ENCODE measurements at regions not wholly inside any gene's neighbourhood (a gene's known extent, or its start where the extent isn't known, plus 50 kb on each side); places are given as distances from the start of the nearest gene placed in this dataset.

DNA sequence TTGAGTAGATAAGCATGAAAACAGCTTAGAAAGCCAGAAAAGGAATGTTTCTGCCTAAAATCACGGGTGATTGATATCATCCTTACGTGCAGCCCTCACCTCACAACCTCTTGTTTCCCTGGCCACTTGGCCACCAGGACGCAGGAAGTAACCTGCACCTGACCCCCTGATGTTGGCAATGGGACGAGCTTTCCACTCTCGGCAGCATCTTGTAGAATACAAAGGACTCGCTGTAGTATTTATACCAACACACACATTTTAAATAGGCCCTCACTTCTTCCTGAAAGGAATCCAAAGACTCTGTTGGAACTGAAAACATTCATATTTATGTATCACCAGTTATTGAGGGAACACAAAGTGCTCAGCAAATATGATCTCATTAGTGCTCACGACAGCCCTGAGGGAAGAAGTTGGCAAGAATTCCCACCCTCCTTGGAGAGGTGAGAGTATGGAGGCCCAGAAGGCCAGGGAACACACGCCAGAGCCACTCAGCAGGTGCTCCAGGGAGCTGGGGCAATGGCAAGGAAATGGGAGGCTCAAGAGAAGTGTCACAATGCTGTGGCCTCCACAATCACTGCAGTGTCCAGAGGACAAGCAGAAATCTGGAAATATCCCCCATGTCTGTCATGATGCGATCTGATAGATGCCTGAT, 103.3 kb upstream of the KIT start:
- no peaks in the 10 kb centered on the region for H3K36me3 ChIP-seq
- H3K9me3 ChIP-seq (replicated peaks): no peaks in the 10 kb centered on the region
- DNase-seq: no peak
- no peak overlapping the region for H3K4me3 ChIP-seq
- H3K27ac ChIP-seq: no peak overlapping the region
- peaks cover 7% of the 10 kb centered on the region for H3K27me3 ChIP-seq
- no peaks in the 10 kb centered on the region for H3K4me1 ChIP-seq

DNA sequence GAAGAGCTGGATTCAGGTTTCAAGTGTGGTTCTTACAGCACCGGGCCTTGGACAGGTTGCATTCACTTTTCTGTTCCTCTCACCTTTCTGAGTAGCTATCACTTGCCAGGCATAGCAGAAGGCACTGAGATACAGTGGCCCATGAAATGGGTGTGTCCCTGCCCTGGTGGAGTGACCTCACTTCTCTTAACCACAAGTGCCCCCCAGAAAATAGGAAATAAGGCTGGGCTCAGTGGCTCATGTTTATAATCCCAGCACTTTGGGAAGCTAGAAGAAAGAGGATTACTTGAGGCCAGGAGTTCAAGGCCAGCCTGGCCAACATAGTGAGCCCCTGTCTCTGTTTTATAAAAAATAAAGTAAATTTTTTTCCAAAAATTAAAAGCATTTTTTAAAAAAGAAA, 101.7 kb upstream of the KIT start:
- peaks cover 3% of the 10 kb centered on the region for H3K27me3 ChIP-seq
- H3K4me3 ChIP-seq: no peak overlapping the region
- no peaks in the 10 kb centered on the region for H3K36me3 ChIP-seq
- H3K4me1 ChIP-seq: no peaks in the 10 kb centered on the region
- no peaks in the 10 kb centered on the region for H3K9me3 ChIP-seq (replicated peaks)
- no peak for DNase-seq
- no peak overlapping the region for H3K27ac ChIP-seq

DNA sequence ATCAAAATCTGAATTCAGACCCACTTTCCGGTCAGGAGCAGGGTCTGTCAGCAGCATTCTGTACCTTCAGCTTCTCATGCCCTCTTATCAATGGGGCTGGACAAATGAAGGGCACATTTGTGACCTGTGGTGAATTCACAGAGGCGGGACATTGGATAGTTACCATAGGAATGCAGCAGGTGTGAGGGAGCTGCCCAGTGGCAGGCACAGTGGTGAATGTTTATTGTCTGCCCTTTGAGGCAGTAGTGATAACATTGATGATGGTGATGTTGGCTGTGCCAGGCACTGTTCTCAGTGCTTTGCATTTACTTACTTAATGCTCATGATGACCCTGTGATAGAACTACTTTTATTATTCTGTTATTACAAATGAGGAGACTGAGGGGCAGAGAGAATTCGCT, 101.2 kb upstream of the KIT start:
- H3K4me3 ChIP-seq: no peak overlapping the region
- DNase-seq: no peak
- H3K27ac ChIP-seq: no peak overlapping the region
- H3K36me3 ChIP-seq: no peaks in the 10 kb centered on the region
- peaks cover 3% of the 10 kb centered on the region for H3K27me3 ChIP-seq
- no peaks in the 10 kb centered on the region for H3K9me3 ChIP-seq (replicated peaks)
- no peaks in the 10 kb centered on the region for H3K4me1 ChIP-seq

DNA sequence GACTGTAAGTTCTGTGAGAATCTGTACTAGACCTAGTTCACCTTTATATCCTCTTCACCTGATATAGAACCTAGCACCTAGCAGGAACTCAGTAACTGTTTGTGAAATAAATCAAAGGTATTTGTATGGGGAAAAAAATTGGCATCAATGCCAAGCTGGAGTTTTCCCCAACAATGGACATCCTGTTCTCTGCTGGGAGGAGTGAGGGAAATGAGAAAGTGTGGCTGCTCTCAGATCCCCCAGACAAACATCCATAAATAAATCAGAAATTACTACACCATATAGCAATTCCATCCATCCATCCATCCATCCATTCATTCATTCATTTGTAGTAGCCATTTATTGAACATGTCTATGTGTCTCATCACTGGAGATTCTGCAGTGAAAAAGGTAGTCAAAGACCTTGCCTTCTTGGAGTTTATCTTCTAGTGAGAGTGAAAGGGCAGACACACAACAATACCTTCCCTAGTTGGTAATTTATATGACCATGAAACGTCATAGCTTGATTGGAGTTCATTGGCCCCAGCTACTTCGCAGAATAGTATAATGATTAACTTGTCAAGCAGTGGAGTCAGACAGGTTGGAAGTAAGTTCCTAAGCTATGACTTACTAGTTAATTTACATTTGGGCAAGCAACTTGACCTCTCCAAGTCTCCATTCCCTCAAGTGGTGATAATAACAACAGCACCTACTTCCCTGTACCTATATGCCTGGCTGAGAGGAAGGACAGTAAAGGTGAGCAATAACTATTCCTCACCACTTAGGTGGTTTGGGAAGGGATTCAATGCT, 98.7 kb upstream of the KIT start:
- Histone ChIP-seq H3K27ac (no peak overlapping the region), H3K27me3 (peaks cover 3% of the 10 kb centered on the region), H3K9me3 (replicated peaks) (no peaks in the 10 kb centered on the region), H3K4me3 (no peak overlapping the region), H3K36me3 (no peaks in the 10 kb centered on the region), H3K4me1 (no peaks in the 10 kb centered on the region)
- no peak for DNase-seq

DNA sequence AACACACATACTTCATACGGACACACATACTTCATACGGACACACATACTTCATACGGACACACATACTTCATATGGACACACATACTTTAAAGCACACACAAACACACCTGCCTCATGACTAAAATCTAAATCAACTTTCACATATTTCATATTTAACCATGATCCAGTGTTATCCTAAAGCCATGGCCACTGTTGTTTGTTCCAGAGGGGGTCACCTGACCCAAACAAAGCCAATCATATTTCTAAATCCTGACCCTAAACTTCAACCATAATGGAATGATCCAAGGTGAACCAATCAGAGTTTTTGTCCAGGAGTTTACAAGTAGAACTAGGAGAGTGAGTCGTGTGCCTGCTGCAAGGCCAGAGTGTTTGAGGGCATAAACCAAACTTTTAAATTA, 97.2 kb upstream of the KIT start:
- no peaks in the 10 kb centered on the region for H3K27me3 ChIP-seq
- no peak overlapping the region for H3K27ac ChIP-seq
- no peaks in the 10 kb centered on the region for H3K36me3 ChIP-seq
- DNase-seq: no peak
- H3K4me3 ChIP-seq: no peak overlapping the region
- H3K4me1 ChIP-seq: no peaks in the 10 kb centered on the region
- no peaks in the 10 kb centered on the region for H3K9me3 ChIP-seq (replicated peaks)

DNA sequence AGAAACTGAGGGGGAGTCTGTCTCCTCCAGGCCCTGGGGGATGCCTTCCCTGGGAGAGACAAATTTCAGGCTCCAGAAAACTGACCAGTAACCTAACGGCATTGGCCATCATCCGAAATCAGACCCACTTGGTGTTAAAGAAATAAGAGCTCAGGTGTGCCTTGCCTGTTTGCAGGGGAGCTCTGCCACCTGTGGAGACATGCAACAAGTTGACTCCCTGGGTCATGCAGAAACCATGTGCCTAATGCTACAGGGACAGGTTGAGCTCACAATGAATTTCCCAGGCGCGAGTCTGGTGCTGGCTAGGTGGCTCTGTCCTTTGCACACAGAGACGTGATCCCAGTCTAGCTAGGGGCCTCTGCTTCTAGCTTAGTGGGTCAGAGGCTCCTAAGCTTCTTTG, 95.8 kb upstream of the KIT start:
- H3K27ac ChIP-seq: no peak overlapping the region
- H3K27me3 ChIP-seq: no peaks in the 10 kb centered on the region
- no peaks in the 10 kb centered on the region for H3K36me3 ChIP-seq
- no peak for DNase-seq
- no peaks in the 10 kb centered on the region for H3K4me1 ChIP-seq
- H3K4me3 ChIP-seq: no peak overlapping the region
- no peaks in the 10 kb centered on the region for H3K9me3 ChIP-seq (replicated peaks)

DNA sequence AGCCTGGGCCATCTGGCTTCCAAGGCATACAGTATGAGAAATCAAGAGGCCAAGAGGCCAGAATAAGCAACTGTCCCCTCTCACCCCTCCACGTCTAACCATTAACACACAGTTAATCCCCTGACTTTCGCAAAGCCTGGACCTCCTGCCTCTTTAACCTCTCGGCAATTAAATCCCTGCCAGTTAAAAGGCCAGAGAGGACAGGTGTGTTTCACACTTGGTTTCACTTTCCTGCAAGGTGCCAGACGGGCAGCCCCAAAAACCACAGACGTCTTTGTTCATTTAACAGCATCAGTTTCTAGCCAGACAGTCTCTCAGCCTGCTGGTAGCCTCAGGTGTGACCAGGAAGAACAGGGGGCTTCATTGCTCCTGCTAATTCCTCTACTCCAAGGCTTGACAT, 91.1 kb upstream of the KIT start:
- Histone ChIP-seq H3K9me3 (replicated peaks) (no peaks in the 10 kb centered on the region), H3K36me3 (no peaks in the 10 kb centered on the region), H3K4me1 (no peaks in the 10 kb centered on the region), H3K27ac (no peak overlapping the region), H3K4me3 (no peak overlapping the region), H3K27me3 (peaks cover 6% of the 10 kb centered on the region; the same call in 1 of the 2 replicates)
- DNase-seq: peak in 1 of 2 experiments; percentile 9

DNA sequence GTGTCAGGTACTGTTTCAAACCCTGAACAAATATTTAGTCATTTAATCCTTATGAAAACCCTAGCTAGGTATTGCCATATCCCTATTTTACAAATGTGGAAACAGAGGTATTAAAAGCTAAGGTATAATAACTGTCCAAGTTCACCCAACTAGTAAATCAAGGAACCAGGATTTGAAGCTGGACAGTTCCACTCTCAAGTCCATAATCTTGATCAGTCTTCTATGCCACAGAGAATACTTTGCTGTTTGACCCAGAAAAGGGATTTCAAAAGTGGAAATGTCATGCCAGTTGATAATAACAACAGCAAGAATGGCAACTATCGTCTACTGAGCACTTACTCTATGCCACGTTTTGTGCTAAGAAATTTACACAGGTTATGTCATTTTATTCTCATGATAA, 90.4 kb upstream of the KIT start:
- Histone ChIP-seq H3K36me3 (no peaks in the 10 kb centered on the region), H3K9me3 (replicated peaks) (no peaks in the 10 kb centered on the region), H3K27me3 (peaks cover 6% of the 10 kb centered on the region; the same call in 1 of the 2 replicates), H3K4me1 (no peaks in the 10 kb centered on the region), H3K27ac (no peak overlapping the region), H3K4me3 (no peak overlapping the region)
- DNase-seq: no peak

DNA sequence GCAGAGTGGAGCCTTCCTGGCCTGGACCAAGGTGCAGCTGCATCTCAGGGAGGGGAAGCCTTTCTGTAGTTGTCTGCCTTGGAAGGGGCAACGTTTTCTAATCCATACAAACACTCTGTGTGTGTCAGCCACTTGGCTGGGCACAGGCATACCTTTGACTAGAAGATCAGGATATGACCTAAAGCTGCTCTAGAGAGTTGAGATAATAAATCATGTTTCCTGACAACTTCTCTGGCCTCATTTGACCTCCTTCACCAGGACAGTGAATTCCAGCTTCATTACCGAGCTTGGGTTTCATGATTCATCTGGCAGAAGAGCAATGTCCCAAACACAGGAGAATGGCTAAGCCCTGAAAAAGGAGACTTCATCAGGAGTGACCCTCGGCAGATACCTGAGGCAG, 89.6 kb upstream of the KIT start:
- H3K36me3 ChIP-seq: no peaks in the 10 kb centered on the region
- no peaks in the 10 kb centered on the region for H3K4me1 ChIP-seq
- H3K27me3 ChIP-seq: peaks cover 6% of the 10 kb centered on the region; the same call in 1 of the 2 replicates
- no peak for DNase-seq
- H3K4me3 ChIP-seq: no peak overlapping the region
- no peak overlapping the region for H3K27ac ChIP-seq
- H3K9me3 ChIP-seq (replicated peaks): no peaks in the 10 kb centered on the region

DNA sequence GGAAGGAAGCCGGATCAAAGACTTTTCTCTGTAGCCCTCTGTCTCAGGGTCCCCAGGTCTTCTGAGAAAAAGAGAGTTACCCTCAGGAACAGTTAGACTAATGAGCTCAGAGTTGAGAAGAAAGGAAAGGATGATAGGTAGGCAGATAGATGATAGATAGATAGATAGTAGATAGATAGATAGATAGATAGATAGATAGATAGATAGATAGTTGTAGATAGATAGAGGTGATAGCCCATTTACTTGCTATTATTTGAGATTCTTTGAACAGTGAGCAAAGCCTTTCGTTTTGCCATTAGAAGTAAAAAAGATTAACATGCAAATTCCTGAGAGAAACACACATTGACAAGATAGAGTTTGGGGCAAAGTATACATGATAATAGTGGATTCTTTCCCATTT, 86.9 kb upstream of the KIT start:
- H3K27ac ChIP-seq: no peak overlapping the region
- H3K4me3 ChIP-seq: no peak overlapping the region

DNA sequence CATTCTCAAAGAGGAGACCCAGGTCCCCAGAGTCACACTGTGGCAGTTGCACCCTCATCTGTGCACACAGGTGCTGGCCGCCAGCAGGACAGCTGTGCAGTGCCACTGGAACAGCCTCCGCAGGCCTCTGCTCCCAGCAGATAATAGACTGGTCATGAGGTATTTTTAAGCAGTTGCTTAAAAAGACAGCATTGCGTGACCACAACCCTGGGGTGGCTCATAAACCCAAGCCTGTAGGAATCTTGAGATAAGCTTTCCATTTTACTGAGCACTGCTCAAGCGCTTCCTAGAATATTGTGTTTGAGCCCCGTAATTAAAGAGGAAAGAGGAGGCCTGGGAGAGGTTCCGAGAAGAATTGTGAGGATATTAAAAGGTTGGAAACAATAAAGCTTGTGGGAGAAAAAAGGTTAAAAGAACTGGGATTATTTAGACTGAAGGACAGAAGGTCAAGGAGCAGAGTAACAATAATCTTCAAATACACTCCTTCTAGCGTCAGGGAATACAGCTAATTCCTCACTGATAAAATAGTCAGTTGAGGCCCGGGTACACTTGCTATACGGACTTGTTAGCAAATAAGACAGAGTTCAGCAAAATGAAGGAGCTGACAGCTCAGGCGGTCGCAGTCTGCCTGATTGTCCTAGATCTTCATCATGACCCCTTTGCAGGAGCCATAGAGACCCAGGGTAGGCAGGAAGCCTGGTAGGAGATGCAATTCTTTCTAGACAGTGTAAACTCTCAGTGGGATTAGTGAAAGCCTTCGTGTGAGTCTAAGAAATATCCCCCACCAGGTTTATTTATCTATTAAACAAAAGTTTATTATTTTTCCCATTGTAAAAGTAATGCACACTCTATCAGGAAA, 86.2 kb upstream of the KIT start:
- H3K4me1 ChIP-seq: no peaks in the 10 kb centered on the region
- no peak overlapping the region for H3K4me3 ChIP-seq
- H3K27me3 ChIP-seq: peaks cover 6% of the 10 kb centered on the region; the same call in 1 of the 2 replicates
- no peaks in the 10 kb centered on the region for H3K36me3 ChIP-seq
- H3K27ac ChIP-seq: no peak overlapping the region
- DNase-seq: no peak
- H3K9me3 ChIP-seq (replicated peaks): no peaks in the 10 kb centered on the region

More for the DNA sequence above, 86.9 kb upstream of the KIT start:
- no peak for DNase-seq
- Histone ChIP-seq H3K4me1 (no peaks in the 10 kb centered on the region), H3K27me3 (peaks cover 6% of the 10 kb centered on the region; the same call in 1 of the 2 replicates), H3K36me3 (no peaks in the 10 kb centered on the region), H3K9me3 (replicated peaks) (no peaks in the 10 kb centered on the region)

DNA sequence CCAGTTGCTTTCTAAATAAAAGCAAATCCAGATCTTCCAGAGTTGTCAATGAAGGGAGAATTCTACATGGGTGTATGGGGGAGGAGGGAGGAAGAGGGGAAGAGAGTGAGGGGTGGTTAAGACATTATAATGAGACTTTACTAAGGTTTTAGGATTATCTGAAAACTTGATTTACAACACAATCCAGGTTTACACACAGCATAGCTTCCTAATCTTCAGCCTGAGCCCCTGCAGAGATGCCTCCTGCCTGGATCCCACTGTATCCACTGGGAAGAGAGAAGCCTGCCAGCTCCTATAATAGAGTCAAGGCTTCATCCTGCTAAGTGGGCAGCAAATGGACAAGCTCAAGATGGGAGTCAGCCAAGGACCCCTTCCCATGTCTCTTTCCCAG, 85.6 kb upstream of the KIT start:
- H3K36me3 ChIP-seq: no peaks in the 10 kb centered on the region
- DNase-seq: no peak
- H3K27ac ChIP-seq: no peak overlapping the region
- no peaks in the 10 kb centered on the region for H3K4me1 ChIP-seq
- no peak overlapping the region for H3K4me3 ChIP-seq
- peaks cover 6% of the 10 kb centered on the region; the same call in 1 of the 2 replicates for H3K27me3 ChIP-seq
- no peaks in the 10 kb centered on the region for H3K9me3 ChIP-seq (replicated peaks)

DNA sequence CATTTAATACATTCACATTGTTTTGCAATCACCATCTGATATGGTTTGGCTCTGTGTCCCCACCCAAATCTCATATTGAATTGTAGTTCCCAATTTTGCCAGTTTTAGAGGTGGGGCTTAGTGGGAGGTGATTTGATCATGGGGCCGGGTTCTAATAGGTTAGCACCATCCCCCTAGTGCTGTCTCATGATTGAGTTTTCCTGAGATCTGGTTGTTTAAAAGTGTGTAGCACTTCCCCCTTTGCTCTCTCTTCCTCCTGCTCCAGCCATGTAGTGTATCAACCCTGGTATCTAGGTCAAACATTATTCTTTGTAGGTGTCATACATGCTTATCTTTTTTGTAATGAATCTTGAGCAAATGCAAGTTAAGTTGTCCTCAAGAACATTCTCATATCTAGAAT, 83.3 kb upstream of the KIT start:
- peaks cover 7% of the 10 kb centered on the region; the same call in 1 of the 2 replicates for H3K27me3 ChIP-seq
- no peaks in the 10 kb centered on the region for H3K9me3 ChIP-seq (replicated peaks)
- no peaks in the 10 kb centered on the region for H3K4me1 ChIP-seq
- H3K4me3 ChIP-seq: no peak overlapping the region
- no peak overlapping the region for H3K27ac ChIP-seq
- no peaks in the 10 kb centered on the region for H3K36me3 ChIP-seq
- DNase-seq: no peak

DNA sequence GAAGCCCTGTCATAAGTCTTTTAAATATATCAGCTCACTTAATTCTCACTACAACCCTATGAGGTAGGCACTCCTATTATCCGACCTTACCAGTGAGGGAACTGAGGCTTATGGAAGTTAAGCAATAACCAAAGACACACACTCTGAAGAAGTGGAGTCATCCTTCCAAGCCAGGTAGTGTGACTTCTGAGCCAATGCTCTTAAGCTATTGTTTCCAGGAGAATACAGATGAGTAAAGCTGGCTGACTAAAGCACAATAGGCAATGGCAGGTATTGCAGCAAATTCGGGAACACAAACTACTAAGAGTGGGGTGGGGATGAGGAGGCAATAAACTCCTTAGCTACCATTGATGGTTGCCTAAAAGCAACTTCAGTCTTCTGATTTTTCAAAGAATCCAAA, 81.8 kb upstream of the KIT start:
- no peaks in the 10 kb centered on the region for H3K36me3 ChIP-seq
- H3K27ac ChIP-seq: no peak overlapping the region
- no peak overlapping the region for H3K4me3 ChIP-seq
- no peaks in the 10 kb centered on the region for H3K9me3 ChIP-seq (replicated peaks)
- DNase-seq: no peak
- peaks cover 4% of the 10 kb centered on the region; the same call in 1 of the 2 replicates for H3K27me3 ChIP-seq
- H3K4me1 ChIP-seq: no peaks in the 10 kb centered on the region

DNA sequence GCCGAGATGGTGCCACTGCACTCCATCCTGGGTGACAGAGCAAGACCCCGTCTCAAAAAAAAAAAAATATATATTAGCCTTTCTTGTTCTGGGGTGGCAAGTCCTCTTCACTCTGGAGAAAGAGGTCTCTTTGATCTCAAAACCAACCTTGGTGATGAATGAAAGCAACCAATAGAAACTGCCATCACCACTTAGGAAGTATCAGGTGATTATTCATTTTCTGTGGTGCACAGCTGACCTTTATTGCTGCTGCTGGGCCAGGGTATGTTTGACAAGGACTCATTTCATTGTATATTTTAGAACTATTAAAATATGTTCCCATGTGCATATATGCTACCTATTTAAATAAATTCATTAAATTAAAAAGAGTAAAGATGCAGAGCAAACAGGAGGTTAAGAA, 76.0 kb upstream of the KIT start:
- Histone ChIP-seq H3K4me3 (no peak overlapping the region), H3K27me3 (peaks cover 3% of the 10 kb centered on the region; the same call in 1 of the 2 replicates), H3K9me3 (replicated peaks) (no peaks in the 10 kb centered on the region), H3K27ac (no peak overlapping the region), H3K4me1 (no peaks in the 10 kb centered on the region), H3K36me3 (no peaks in the 10 kb centered on the region)
- no peak for DNase-seq

Measured in SJCRH30 (cell line).